SK-N-SH (cell line): ENCODE measurements at regions not wholly inside any gene's neighbourhood (a gene's known extent, or its start where the extent isn't known, plus 50 kb on each side); places are given as distances from the start of the nearest gene placed in this dataset.

ENCODE experiments used
- CTCF ChIA-PET: fragments of 300-600, 350-600 bp; formaldehyde crosslinking; extraction: SDS; loops from one replicate; lab custom pipeline; 2021; lab: Yijun Ruan, JAX
- POLR2A ChIA-PET: fragments of 350-600 bp; sonication (Branson Sonifier 250); formaldehyde crosslinking; extraction: SDS; loops from one replicate; lab custom pipeline; 2020; ENCODE audit warnings: antibody characterized with exemption, inconsistent platforms; lab: Yijun Ruan, JAX
- DNase-seq: peaks from one replicate; pipeline ENCODE4 v3.0.0; 2012
- H2AFZ ChIP-seq: fragments of 200-600 bp; sonication (generic); 2 replicates; pipeline ENCODE4 v1.8.1; 2016; ENCODE audit warnings: antibody characterized with exemption, mild to moderate bottlenecking, low read depth
- H3F3A ChIP-seq: fragments of 200-600 bp; sonication (generic); replicated peaks from 2 replicates; pipeline ENCODE3; 2016; ENCODE audit warnings: antibody characterized with exemption, mild to moderate bottlenecking; ENCODE audit not compliant: insufficient read depth
- H3K27ac ChIP-seq, 2 experiments: fragments of 200-500 bp in 1 of 2; fragments of 200-600 bp in 1 of 2; sonication (Bioruptor generic) in 1 of 2; sonication (generic), shearing (Covaris generic) in 1 of 2; 2 replicates each; pipeline versions ENCODE4 v1.5.1 to v1.6.1; 2014 to 2016; ENCODE audit warnings: low read depth in 2 of 2, inconsistent platforms in 1 of 2, low read length in 1 of 2, mild to moderate bottlenecking in 1 of 2, mixed read lengths in 1 of 2
- H3K27me3 ChIP-seq: fragments of 200-600 bp; sonication (generic), shearing (Covaris generic); 2 replicates; pipeline ENCODE4 v1.6.1; 2016; ENCODE audit warnings: mixed run types; ENCODE audit not compliant: insufficient read depth
- H3K36me3 ChIP-seq, 2 experiments: fragments of 200-500 bp in 1 of 2; fragments of 200-600 bp in 1 of 2; sonication (Bioruptor generic) in 1 of 2; sonication (generic) in 1 of 2; replicated peaks in 1 of 2; 2 replicates each; pipeline versions ENCODE3 to v1.5.1; 2014 to 2016; ENCODE audit warnings: low read length in 1 of 2, mild to moderate bottlenecking in 1 of 2; ENCODE audit not compliant: insufficient read depth in 2 of 2, control insufficient read depth in 1 of 2
- H3K4me1 ChIP-seq, 2 experiments: fragments of 200-500 bp in 1 of 2; fragments of 200-600 bp in 1 of 2; sonication (Bioruptor generic) in 1 of 2; sonication (generic), shearing (Covaris generic) in 1 of 2; 2 replicates each; pipeline versions ENCODE4 v1.5.1 to v1.6.1; 2014 to 2016; ENCODE audit warnings: low read depth in 1 of 2, low read length in 1 of 2, mixed run types in 1 of 2; ENCODE audit not compliant: insufficient read depth in 2 of 2, control insufficient read depth in 1 of 2
- H3K4me2 ChIP-seq: fragments of 200-600 bp; sonication (generic), shearing (Covaris generic); 2 replicates; pipeline ENCODE4 v1.6.1; 2017; ENCODE audit warnings: mixed run types
- H3K4me3 ChIP-seq, 2 experiments: fragments of 200-500 bp in 1 of 2; fragments of 200-600 bp in 1 of 2; sonication (Bioruptor generic) in 1 of 2; sonication (generic), shearing (Covaris generic) in 1 of 2; 2 replicates each; pipeline versions ENCODE4 v1.5.1 to v1.8.1; 2014 to 2016; ENCODE audit warnings: low read depth in 2 of 2, inconsistent platforms in 1 of 2, low read length in 1 of 2, mild to moderate bottlenecking in 1 of 2, mixed read lengths in 1 of 2, moderate library complexity in 1 of 2
- H3K79me2 ChIP-seq: fragments of 200-600 bp; sonication (generic); 2 replicates; pipeline ENCODE4 v1.8.1; 2017; ENCODE audit warnings: mild to moderate bottlenecking; ENCODE audit not compliant: insufficient read depth
- H3K9ac ChIP-seq: fragments of 200-600 bp; sonication (generic); 2 replicates; pipeline ENCODE4 v1.6.1; 2017; ENCODE audit warnings: mixed run types
- H3K9me2 ChIP-seq: fragments of 200-600 bp; sonication (generic); 2 replicates; pipeline ENCODE4 v1.6.1; 2017; ENCODE audit warnings: mixed run types
- H3K9me3 ChIP-seq: fragments of 200-600 bp; sonication (generic); 2 replicates; pipeline ENCODE4 v1.6.1; 2017; ENCODE audit warnings: mixed run types, mild to moderate bottlenecking, moderate library complexity
- H4K20me1 ChIP-seq: fragments of 200-600 bp; sonication (generic); 2 replicates; pipeline ENCODE4 v1.6.1; 2017; ENCODE audit warnings: mild to moderate bottlenecking, mixed run types; ENCODE audit not compliant: insufficient read depth
- EZH2phosphoT487 ChIP-seq: fragments of 200-600 bp; sonication (generic); IDR thresholded peaks from 2 replicates; pipeline ENCODE4 v1.6.1; 2017; ENCODE audit warnings: low read depth, mixed run types, mild to moderate bottlenecking, antibody characterized with exemption, moderate library complexity, borderline replicate concordance
- GABPA ChIP-seq: IDR thresholded peaks from 2 replicates; pipeline ENCODE4 v1.4.0; 2012; ENCODE audit warnings: low read depth, mild to moderate bottlenecking
- NRF1 ChIP-seq: IDR thresholded peaks from 2 replicates; pipeline ENCODE4 v1.6.1; 2012; ENCODE audit warnings: low read depth, mild to moderate bottlenecking, low read length
- POLR2AphosphoS5 ChIP-seq: IDR thresholded peaks from 2 replicates; pipeline ENCODE4 v1.6.1; 2012; ENCODE audit warnings: low read depth, low read length
- RAD21 ChIP-seq: IDR thresholded peaks from 2 replicates; pipeline ENCODE4 v1.6.1; 2012; ENCODE audit warnings: mild to moderate bottlenecking, low read length
- RCOR1 ChIP-seq: fragments of 150-350 bp; IDR thresholded peaks from 2 replicates; pipeline ENCODE4 v1.6.1; 2017; ENCODE audit warnings: antibody characterized with exemption, low read length
- SMC3 ChIP-seq: IDR thresholded peaks from 2 replicates; pipeline ENCODE4 v1.6.1; 2012; ENCODE audit warnings: low read depth, low read length, improper control_type of control experiment
- TAF1 ChIP-seq: IDR thresholded peaks from 2 replicates; pipeline ENCODE4 v1.6.1; 2012; ENCODE audit warnings: low read depth, mild to moderate bottlenecking, low read length, moderate library complexity, borderline replicate concordance
- TEAD4 ChIP-seq: IDR thresholded peaks from 2 replicates; pipeline ENCODE4 v1.4.0; 2012; ENCODE audit warnings: mild to moderate bottlenecking, borderline replicate concordance; ENCODE audit not compliant: insufficient read depth
- USF1 ChIP-seq: IDR thresholded peaks from 2 replicates; pipeline ENCODE4 v1.4.0; 2012; ENCODE audit warnings: low read depth, borderline replicate concordance
- WGBS: methylation state at CpG from one replicate; pipeline ENCODE4 v1.1.6; 2017; ENCODE audit warnings: low lambda C conversion rate; 5-methylcytosine and 5-hydroxymethylcytosine counted together
- TF ChIP-seq, protein P1 (sequence below): IDR thresholded peaks from 2 replicates; pipeline ENCODE4 v1.6.1; 2012; ENCODE audit warnings: mild to moderate bottlenecking, low read depth, low read length, moderate library complexity

- Histone ChIP-seq H4K20me1 (no peaks in the 10 kb centered on the region), H3K4me2 (no peak overlapping the region), H2AFZ (no peak overlapping the region), H3K9ac (no peak overlapping the region), H3K9me2 (no peaks in the 10 kb centered on the region), H3F3A (no peaks in the 10 kb centered on the region), H3K27me3 (no peaks in the 10 kb centered on the region), H3K9me3 (no peaks in the 10 kb centered on the region), H3K79me2 (no peaks in the 10 kb centered on the region), H3K4me1 (no peaks in the 10 kb centered on the region; a peak in 2 of 4 replicates), H3K4me3 (no peak overlapping the region), H3K36me3 (no peaks in the 10 kb centered on the region), H3K27ac (no peak overlapping the region)
- 84% methylated on average over 5 of the region's 5 CpGs for whole genome bisulfite sequencing
- DNase-seq = no peak
- TF ChIP-seq NRF1 (no peak), GABPA (no peak), EZH2phosphoT487 (no peak), TEAD4 (no peak), TAF1 (no peak), USF1 (no peak), RCOR1 (no peak), SMC3 (no peak), POLR2AphosphoS5 (no peak), RAD21 (no peak)
- TF ChIP-seq, protein P1, sequence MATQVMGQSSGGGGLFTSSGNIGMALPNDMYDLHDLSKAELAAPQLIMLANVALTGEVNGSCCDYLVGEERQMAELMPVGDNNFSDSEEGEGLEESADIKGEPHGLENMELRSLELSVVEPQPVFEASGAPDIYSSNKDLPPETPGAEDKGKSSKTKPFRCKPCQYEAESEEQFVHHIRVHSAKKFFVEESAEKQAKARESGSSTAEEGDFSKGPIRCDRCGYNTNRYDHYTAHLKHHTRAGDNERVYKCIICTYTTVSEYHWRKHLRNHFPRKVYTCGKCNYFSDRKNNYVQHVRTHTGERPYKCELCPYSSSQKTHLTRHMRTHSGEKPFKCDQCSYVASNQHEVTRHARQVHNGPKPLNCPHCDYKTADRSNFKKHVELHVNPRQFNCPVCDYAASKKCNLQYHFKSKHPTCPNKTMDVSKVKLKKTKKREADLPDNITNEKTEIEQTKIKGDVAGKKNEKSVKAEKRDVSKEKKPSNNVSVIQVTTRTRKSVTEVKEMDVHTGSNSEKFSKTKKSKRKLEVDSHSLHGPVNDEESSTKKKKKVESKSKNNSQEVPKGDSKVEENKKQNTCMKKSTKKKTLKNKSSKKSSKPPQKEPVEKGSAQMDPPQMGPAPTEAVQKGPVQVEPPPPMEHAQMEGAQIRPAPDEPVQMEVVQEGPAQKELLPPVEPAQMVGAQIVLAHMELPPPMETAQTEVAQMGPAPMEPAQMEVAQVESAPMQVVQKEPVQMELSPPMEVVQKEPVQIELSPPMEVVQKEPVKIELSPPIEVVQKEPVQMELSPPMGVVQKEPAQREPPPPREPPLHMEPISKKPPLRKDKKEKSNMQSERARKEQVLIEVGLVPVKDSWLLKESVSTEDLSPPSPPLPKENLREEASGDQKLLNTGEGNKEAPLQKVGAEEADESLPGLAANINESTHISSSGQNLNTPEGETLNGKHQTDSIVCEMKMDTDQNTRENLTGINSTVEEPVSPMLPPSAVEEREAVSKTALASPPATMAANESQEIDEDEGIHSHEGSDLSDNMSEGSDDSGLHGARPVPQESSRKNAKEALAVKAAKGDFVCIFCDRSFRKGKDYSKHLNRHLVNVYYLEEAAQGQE = no peak
- ChIA-PET POLR2A (no interaction called here), CTCF (interaction anchor here (0.8 to 2.2 kb wide), 2 partner anchors 223 to 350 kb away, joined by 3 to 8 read pairs; no protein-coding TSS in a partner anchor)
Observed at GRCh38 chr1:64325856-64326255, 122.4 kb downstream of the UBE2U start.

DNA sequence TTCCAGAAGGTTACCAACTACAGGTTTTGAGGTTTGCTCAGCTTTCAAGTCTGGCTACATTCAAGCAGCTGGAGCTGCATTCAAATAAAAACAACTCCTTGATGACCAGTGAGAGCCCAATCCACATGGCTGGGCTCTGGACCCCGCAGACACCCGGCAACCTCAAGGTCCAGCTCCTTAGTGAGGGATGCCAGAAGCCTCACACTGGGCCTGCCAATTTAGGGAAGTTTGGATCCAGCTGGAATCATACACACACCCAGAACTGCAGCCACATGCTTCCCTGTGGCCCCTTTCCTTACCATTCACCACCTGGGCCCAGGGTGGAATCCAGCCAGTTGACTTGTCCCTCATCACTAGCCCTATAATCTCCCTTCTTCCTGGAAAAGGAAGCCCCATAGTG, 123.7 kb downstream of the UBE2U start:
- DNase-seq = no peak
- Histone ChIP-seq H2AFZ (no peak overlapping the region), H3K4me2 (no peak overlapping the region), H3K4me1 (no peaks in the 10 kb centered on the region; a peak in 2 of 4 replicates), H3K27me3 (no peaks in the 10 kb centered on the region), H4K20me1 (no peaks in the 10 kb centered on the region), H3K9ac (no peak overlapping the region), H3K79me2 (no peaks in the 10 kb centered on the region), H3K36me3 (no peaks in the 10 kb centered on the region), H3K27ac (no peak overlapping the region), H3F3A (no peaks in the 10 kb centered on the region), H3K9me2 (no peaks in the 10 kb centered on the region), H3K9me3 (no peaks in the 10 kb centered on the region), H3K4me3 (no peak overlapping the region)
- no peak for TF ChIP-seq GABPA
- no peak for TF ChIP-seq EZH2phosphoT487
- WGBS = no CpG with 5 or more reads among the region's 2 CpGs
- ChIA-PET POLR2A (no interaction called here), CTCF (no interaction called here)
